H1 (cell line): ENCODE measurements at regions not wholly inside any gene's neighbourhood (a gene's known extent, or its start where the extent isn't known, plus 50 kb on each side); places are given as distances from the start of the nearest gene placed in this dataset.

Experiments
- CREB1 ChIP-seq: IDR thresholded peaks from 2 replicates; pipeline ENCODE4 v1.6.1; 2012; ENCODE audit warnings: inconsistent platforms
- EGR1 ChIP-seq: IDR thresholded peaks from 2 replicates; pipeline ENCODE4 v1.6.1; 2011; ENCODE audit warnings: low read depth, low read length, borderline replicate concordance
- NANOG ChIP-seq: IDR thresholded peaks from 2 replicates; pipeline ENCODE4 v1.6.1; 2011; ENCODE audit warnings: low read length, low read depth, mild to moderate bottlenecking, inconsistent platforms; ENCODE audit not compliant: insufficient read depth, poor library complexity, severe bottlenecking
- PHF8 ChIP-seq: fragments of 200-600 bp; sonication (generic); conservative IDR thresholded peaks from 2 replicates; pipeline ENCODE4 v1.7.1; 2012; ENCODE audit warnings: low read depth, mild to moderate bottlenecking, inconsistent platforms, low read length, moderate library complexity
- POLR2A ChIP-seq, 2 experiments: IDR thresholded peaks; 1 replicate in 1 of 2; 2 replicates in 1 of 2; pipeline ENCODE4 v1.6.1; 2011; ENCODE audit warnings: low read depth in 2 of 2, low read length in 2 of 2, mild to moderate bottlenecking in 2 of 2; ENCODE audit errors: control extremely low read depth in 1 of 2
- POLR2AphosphoS5 ChIP-seq: IDR thresholded peaks from 2 replicates; pipeline ENCODE4 v1.6.1; 2011; ENCODE audit warnings: low read depth, low read length
- SIN3A ChIP-seq, 2 experiments: IDR thresholded peaks in 1 of 2; conservative IDR thresholded peaks in 1 of 2; 2 replicates each; pipeline ENCODE4 v1.6.1; 2011 to 2012; ENCODE audit warnings: low read length in 2 of 2, improper control_type of control experiment in 1 of 2, low read depth in 1 of 2, mild to moderate bottlenecking in 1 of 2
- SIX5 ChIP-seq: IDR thresholded peaks from 2 replicates; pipeline ENCODE4 v1.6.1; 2011; ENCODE audit warnings: mild to moderate bottlenecking, low read depth, low read length
- SUZ12 ChIP-seq: fragments of 200-600 bp; sonication (generic); IDR thresholded peaks from 2 replicates; pipeline ENCODE4 v1.6.1; 2012; ENCODE audit warnings: mild to moderate bottlenecking, inconsistent platforms, low read length, moderate library complexity, mixed read lengths
- TAF1 ChIP-seq: IDR thresholded peaks from 2 replicates; pipeline ENCODE4 v1.6.1; 2011; ENCODE audit warnings: mild to moderate bottlenecking, low read depth, low read length
- TF ChIP-seq, protein P1 (sequence below): fragments of 300-600 bp; sonication (generic); IDR thresholded peaks from 2 replicates; pipeline ENCODE4 v1.7.1; 2012; ENCODE audit warnings: low read length, moderate library complexity, mild to moderate bottlenecking, inconsistent platforms; ENCODE audit not compliant: insufficient replicate concordance

DNA sequence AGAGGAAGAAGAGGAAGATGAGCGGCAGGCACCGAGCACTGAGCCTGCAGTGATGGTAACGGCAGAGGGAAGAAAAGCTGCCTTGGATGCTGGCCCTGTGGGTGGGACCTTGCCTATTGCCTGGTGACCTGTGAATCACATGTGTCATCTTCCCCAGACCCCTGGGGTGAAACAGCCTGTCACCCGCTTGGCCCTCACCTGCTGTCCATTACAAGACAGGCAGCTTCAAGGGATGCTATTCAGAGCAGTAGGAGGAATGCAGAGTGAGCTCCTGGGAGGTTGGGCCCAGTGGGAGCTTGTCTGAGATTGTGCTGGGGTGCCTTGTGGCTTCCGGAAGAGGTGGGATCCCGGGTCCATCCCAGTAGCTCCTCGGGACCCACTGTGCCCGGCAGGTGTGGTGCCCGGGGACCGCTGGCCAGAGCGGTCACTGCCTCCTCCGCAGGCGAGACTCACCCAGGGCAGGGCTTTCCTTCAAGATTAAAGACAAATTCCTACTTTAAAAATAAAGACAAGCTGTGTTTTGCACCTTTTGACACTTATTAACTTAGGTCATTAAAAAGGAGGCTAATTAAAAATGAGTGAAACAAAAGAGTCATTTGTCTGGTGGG is 440.2 kb upstream of the MKI67 start (continued):
- TF ChIP-seq, protein P1, sequence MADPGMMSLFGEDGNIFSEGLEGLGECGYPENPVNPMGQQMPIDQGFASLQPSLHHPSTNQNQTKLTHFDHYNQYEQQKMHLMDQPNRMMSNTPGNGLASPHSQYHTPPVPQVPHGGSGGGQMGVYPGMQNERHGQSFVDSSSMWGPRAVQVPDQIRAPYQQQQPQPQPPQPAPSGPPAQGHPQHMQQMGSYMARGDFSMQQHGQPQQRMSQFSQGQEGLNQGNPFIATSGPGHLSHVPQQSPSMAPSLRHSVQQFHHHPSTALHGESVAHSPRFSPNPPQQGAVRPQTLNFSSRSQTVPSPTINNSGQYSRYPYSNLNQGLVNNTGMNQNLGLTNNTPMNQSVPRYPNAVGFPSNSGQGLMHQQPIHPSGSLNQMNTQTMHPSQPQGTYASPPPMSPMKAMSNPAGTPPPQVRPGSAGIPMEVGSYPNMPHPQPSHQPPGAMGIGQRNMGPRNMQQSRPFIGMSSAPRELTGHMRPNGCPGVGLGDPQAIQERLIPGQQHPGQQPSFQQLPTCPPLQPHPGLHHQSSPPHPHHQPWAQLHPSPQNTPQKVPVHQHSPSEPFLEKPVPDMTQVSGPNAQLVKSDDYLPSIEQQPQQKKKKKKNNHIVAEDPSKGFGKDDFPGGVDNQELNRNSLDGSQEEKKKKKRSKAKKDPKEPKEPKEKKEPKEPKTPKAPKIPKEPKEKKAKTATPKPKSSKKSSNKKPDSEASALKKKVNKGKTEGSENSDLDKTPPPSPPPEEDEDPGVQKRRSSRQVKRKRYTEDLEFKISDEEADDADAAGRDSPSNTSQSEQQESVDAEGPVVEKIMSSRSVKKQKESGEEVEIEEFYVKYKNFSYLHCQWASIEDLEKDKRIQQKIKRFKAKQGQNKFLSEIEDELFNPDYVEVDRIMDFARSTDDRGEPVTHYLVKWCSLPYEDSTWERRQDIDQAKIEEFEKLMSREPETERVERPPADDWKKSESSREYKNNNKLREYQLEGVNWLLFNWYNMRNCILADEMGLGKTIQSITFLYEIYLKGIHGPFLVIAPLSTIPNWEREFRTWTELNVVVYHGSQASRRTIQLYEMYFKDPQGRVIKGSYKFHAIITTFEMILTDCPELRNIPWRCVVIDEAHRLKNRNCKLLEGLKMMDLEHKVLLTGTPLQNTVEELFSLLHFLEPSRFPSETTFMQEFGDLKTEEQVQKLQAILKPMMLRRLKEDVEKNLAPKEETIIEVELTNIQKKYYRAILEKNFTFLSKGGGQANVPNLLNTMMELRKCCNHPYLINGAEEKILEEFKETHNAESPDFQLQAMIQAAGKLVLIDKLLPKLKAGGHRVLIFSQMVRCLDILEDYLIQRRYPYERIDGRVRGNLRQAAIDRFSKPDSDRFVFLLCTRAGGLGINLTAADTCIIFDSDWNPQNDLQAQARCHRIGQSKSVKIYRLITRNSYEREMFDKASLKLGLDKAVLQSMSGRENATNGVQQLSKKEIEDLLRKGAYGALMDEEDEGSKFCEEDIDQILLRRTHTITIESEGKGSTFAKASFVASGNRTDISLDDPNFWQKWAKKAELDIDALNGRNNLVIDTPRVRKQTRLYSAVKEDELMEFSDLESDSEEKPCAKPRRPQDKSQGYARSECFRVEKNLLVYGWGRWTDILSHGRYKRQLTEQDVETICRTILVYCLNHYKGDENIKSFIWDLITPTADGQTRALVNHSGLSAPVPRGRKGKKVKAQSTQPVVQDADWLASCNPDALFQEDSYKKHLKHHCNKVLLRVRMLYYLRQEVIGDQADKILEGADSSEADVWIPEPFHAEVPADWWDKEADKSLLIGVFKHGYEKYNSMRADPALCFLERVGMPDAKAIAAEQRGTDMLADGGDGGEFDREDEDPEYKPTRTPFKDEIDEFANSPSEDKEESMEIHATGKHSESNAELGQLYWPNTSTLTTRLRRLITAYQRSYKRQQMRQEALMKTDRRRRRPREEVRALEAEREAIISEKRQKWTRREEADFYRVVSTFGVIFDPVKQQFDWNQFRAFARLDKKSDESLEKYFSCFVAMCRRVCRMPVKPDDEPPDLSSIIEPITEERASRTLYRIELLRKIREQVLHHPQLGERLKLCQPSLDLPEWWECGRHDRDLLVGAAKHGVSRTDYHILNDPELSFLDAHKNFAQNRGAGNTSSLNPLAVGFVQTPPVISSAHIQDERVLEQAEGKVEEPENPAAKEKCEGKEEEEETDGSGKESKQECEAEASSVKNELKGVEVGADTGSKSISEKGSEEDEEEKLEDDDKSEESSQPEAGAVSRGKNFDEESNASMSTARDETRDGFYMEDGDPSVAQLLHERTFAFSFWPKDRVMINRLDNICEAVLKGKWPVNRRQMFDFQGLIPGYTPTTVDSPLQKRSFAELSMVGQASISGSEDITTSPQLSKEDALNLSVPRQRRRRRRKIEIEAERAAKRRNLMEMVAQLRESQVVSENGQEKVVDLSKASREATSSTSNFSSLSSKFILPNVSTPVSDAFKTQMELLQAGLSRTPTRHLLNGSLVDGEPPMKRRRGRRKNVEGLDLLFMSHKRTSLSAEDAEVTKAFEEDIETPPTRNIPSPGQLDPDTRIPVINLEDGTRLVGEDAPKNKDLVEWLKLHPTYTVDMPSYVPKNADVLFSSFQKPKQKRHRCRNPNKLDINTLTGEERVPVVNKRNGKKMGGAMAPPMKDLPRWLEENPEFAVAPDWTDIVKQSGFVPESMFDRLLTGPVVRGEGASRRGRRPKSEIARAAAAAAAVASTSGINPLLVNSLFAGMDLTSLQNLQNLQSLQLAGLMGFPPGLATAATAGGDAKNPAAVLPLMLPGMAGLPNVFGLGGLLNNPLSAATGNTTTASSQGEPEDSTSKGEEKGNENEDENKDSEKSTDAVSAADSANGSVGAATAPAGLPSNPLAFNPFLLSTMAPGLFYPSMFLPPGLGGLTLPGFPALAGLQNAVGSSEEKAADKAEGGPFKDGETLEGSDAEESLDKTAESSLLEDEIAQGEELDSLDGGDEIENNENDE = no peak
- TF ChIP-seq SIX5 (no peak), POLR2A (IDR thresholded peaks at IDR 0.05; ENCODE audit: control extremely low read depth in 1 of 2, low read depth in 2 of 2, low read length in 2 of 2) (no peak), SIN3A (conservative IDR thresholded peaks at IDR 0.05 in 1 of 2, IDR thresholded peaks at IDR 0.05 in 1 of 2; ENCODE audit: low read depth in 1 of 2, low read length in 2 of 2) (no peak), POLR2AphosphoS5 (no peak), TAF1 (no peak), SUZ12 (no peak), NANOG (no peak), PHF8 (no peak), EGR1 (no peak), CREB1 (no peak)
- TF ChIP-seq, all 59 proteins: peak for 0
